AG20443 (cell line): ENCODE measurements at regions not wholly inside any gene's neighbourhood (a gene's known extent, or its start where the extent isn't known, plus 50 kb on each side); places are given as distances from the start of the nearest gene placed in this dataset.
A peak's percentile ranks its signal among the peaks of the same experiment; 100 is the strongest.

ENCODE experiments used
- DNase-seq: peaks from one replicate; pipeline ENCODE4 v3.0.0; 2012; ENCODE audit warnings: low spot score, mixed read lengths

GRCh38 chr5:68538814-68539420, 323.4 kb downstream of the PIK3R1 start:
- DNase-seq: no peak

- no peak for DNase-seq
Measured at GRCh38 chr5:68540798-68541590, 325.4 kb downstream of the PIK3R1 start.

GRCh38 chr5:68542207-68542606, 326.7 kb downstream of the PIK3R1 start:
- DNase-seq: no peak

- no peak for DNase-seq
Measured at GRCh38 chr5:68543212-68543611, 327.7 kb downstream of the PIK3R1 start.

- no peak for DNase-seq
Measured at GRCh38 chr5:68544091-68544647, 328.6 kb downstream of the PIK3R1 start.

GRCh38 chr5:68544648-68545552, 329.3 kb downstream of the PIK3R1 start:
- no peak for DNase-seq

- DNase-seq: no peak
Measured at GRCh38 chr5:68545636-68546295, 330.2 kb downstream of the PIK3R1 start.

GRCh38 chr5:68547056-68547455, 331.5 kb downstream of the PIK3R1 start:
- DNase-seq: no peak

- no peak for DNase-seq
Measured at GRCh38 chr5:68547622-68548021, 332.1 kb downstream of the PIK3R1 start.

GRCh38 chr5:68548959-68549676, 333.6 kb downstream of the PIK3R1 start:
- DNase-seq: no peak

- DNase-seq: no peak
Measured at GRCh38 chr5:68550015-68550414, 334.5 kb downstream of the PIK3R1 start.

GRCh38 chr5:68551436-68551835, 335.9 kb downstream of the PIK3R1 start:
- DNase-seq: no peak

GRCh38 chr5:68554571-68555279, 339.2 kb downstream of the PIK3R1 start:
- DNase-seq: peak; percentile 88

GRCh38 chr5:68555907-68556681, 340.5 kb downstream of the PIK3R1 start:
- no peak for DNase-seq

GRCh38 chr5:68557162-68557936, 341.8 kb downstream of the PIK3R1 start:
- no peak for DNase-seq

GRCh38 chr5:68562308-68562707, 346.8 kb downstream of the PIK3R1 start:
- DNase-seq: no peak

- no peak for DNase-seq
Measured at GRCh38 chr5:68565427-68565826, 349.9 kb downstream of the PIK3R1 start.

GRCh38 chr5:68576805-68577204, 361.2 kb downstream of the PIK3R1 start:
- DNase-seq: no peak

- no peak for DNase-seq
Measured at GRCh38 chr5:68582284-68582683, 366.7 kb downstream of the PIK3R1 start.
